Choroid plexus epithelial cell (primary cell): ENCODE measurements at regions not wholly inside any gene's neighbourhood (a gene's known extent, or its start where the extent isn't known, plus 50 kb on each side); places are given as distances from the start of the nearest gene placed in this dataset.
A peak's percentile ranks its signal among the peaks of the same experiment; 100 is the strongest.

Experiments
- DNase-seq: peaks from one replicate; pipeline ENCODE4 v3.0.0-alpha.2; 2010; ENCODE audit warnings: low read depth
- H3K4me3 ChIP-seq: 2 replicates; pipeline ENCODE4 v1.5.1; 2011; ENCODE audit warnings: low read depth, mild to moderate bottlenecking, control low read depth, low read length, moderate library complexity
- CTCF ChIP-seq: conservative IDR thresholded peaks from 2 replicates; pipeline ENCODE4 v1.5.1; 2011; ENCODE audit warnings: low read depth, mild to moderate bottlenecking, control low read depth, inconsistent platforms, low read length, moderate library complexity

GRCh38 chr9:129505270-129505902, 115.5 kb downstream of the C9orf50 start:
- DNase-seq: no peak
- H3K4me3 ChIP-seq: no peak overlapping the region
- TF ChIP-seq CTCF: no peak

GRCh38 chr9:129504404-129504803, 116.5 kb downstream of the C9orf50 start:
- no peak overlapping the region for H3K4me3 ChIP-seq
- no peak for TF ChIP-seq CTCF
- DNase-seq: no peak

GRCh38 chr9:129501771-129502319, 119.1 kb downstream of the C9orf50 start:
- TF ChIP-seq CTCF: no peak
- peak; percentile 67 for DNase-seq
- H3K4me3 ChIP-seq: no peak overlapping the region

GRCh38 chr9:129500863-129501770, 119.8 kb downstream of the C9orf50 start:
- no peak for TF ChIP-seq CTCF
- H3K4me3 ChIP-seq: no peak overlapping the region
- no peak for DNase-seq

GRCh38 chr9:129500161-129500862, 120.6 kb downstream of the C9orf50 start:
- peak; percentile 27 for TF ChIP-seq CTCF
- no peak overlapping the region for H3K4me3 ChIP-seq
- DNase-seq: peak; percentile 85

- no peak for DNase-seq
- TF ChIP-seq CTCF: no peak
- H3K4me3 ChIP-seq: no peak overlapping the region
Observed at GRCh38 chr9:129498451-129499384, 122.2 kb downstream of the C9orf50 start.
